ENCODE measurements at regions not wholly inside any gene's neighbourhood (a gene's known extent, or its start where the extent isn't known, plus 50 kb on each side); places are given as distances from the start of the nearest gene placed in this dataset.

DNA sequence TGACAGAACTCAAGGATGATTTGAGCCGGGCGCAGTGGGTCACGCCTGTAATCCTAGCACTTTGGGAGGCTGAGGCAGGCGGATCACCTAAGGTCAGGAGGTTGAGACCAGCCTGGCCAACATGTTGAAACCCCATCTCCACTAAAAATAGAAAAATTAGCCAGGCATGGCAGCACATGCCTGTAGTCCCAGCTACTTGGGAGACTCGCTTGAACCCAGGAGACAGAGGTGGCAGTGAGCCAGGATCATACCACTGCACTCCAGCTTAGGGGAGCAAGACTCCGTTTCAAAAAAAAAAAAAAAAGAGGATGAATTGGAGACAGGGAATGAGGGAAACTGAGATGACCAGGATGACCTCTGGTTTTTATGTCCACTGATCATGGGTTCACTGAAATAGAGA, 60.4 kb upstream of the CDIN1 start:
- TF ChIP-seq, protein P1, sequence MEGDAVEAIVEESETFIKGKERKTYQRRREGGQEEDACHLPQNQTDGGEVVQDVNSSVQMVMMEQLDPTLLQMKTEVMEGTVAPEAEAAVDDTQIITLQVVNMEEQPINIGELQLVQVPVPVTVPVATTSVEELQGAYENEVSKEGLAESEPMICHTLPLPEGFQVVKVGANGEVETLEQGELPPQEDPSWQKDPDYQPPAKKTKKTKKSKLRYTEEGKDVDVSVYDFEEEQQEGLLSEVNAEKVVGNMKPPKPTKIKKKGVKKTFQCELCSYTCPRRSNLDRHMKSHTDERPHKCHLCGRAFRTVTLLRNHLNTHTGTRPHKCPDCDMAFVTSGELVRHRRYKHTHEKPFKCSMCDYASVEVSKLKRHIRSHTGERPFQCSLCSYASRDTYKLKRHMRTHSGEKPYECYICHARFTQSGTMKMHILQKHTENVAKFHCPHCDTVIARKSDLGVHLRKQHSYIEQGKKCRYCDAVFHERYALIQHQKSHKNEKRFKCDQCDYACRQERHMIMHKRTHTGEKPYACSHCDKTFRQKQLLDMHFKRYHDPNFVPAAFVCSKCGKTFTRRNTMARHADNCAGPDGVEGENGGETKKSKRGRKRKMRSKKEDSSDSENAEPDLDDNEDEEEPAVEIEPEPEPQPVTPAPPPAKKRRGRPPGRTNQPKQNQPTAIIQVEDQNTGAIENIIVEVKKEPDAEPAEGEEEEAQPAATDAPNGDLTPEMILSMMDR (IDR thresholded peaks at IDR 0.05) = no peak
- TF ChIP-seq POLR2A (IDR thresholded peaks at IDR 0.05) = no peak

Measured in lower leg skin (tissue), 3 donors.